OCI-LY3 (cell line): ENCODE measurements at regions not wholly inside any gene's neighbourhood (a gene's known extent, or its start where the extent isn't known, plus 50 kb on each side); places are given as distances from the start of the nearest gene placed in this dataset.

Experiments used
- CTCF ChIP-seq: fragments of 200-600, 300-600 bp; sonication (generic); IDR thresholded peaks from 2 replicates; pipeline ENCODE4 v1.5.1; 2014; ENCODE audit warnings: antibody characterized with exemption, low read length, low read depth
- EZH2phosphoT487 ChIP-seq: fragments of 200-600 bp; shearing (Covaris generic); IDR thresholded peaks from 2 replicates; pipeline ENCODE4 v1.6.1; 2018; ENCODE audit warnings: antibody characterized with exemption, mixed run types, low read depth

GRCh38 chr3:150342896-150343467 lies 65.1 kb upstream of the TSC22D2 start:
- TF ChIP-seq CTCF (no peak), EZH2phosphoT487 (no peak)
